ENCODE measurements at regions not wholly inside any gene's neighbourhood (a gene's known extent, or its start where the extent isn't known, plus 50 kb on each side); places are given as distances from the start of the nearest gene placed in this dataset.

DNA sequence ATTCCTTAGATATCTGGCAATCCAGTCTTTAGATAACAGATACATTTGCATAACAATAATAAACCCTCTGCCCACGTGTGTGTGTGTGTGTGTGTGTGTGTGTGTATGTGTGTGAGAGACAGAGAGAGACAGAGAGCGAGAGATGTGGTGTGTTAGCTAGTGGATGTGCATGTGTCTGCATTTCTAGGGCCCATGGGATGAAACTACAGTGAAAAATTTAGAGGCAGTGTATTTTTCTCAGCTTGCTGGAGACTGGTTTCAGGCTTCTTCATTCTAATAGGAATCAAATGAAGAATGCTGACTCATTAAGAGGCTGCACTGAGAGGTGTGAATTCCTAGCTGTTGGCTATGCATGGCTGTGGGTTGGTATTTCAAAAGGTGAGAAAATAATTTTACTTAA is 303.2 kb downstream of the LMX1A start:
- Histone ChIP-seq H3K4me3 (no peak overlapping the region), H3K36me3 (no peaks in the 10 kb centered on the region), H3K4me1 (no peaks in the 10 kb centered on the region), H3K27ac (no peak overlapping the region), H3K27me3 (peaks cover 0 to 3% (median 0%) of the 10 kb centered on the region in 4 donors), H3K9me3 (no peaks in the 10 kb centered on the region)
- DNase-seq (no peak), FAIRE-seq (no peak), ATAC-seq (no peak)
- intact Hi-C loops (cut with DNase I), result no loop called here
- TF ChIP-seq, protein P1, sequence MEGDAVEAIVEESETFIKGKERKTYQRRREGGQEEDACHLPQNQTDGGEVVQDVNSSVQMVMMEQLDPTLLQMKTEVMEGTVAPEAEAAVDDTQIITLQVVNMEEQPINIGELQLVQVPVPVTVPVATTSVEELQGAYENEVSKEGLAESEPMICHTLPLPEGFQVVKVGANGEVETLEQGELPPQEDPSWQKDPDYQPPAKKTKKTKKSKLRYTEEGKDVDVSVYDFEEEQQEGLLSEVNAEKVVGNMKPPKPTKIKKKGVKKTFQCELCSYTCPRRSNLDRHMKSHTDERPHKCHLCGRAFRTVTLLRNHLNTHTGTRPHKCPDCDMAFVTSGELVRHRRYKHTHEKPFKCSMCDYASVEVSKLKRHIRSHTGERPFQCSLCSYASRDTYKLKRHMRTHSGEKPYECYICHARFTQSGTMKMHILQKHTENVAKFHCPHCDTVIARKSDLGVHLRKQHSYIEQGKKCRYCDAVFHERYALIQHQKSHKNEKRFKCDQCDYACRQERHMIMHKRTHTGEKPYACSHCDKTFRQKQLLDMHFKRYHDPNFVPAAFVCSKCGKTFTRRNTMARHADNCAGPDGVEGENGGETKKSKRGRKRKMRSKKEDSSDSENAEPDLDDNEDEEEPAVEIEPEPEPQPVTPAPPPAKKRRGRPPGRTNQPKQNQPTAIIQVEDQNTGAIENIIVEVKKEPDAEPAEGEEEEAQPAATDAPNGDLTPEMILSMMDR (IDR thresholded peaks at IDR 0.05), result no peak
- 48 to 57% methylated on average over 2 of the region's 2 CpGs for WGBS, 2 donors

GRCh38 chr1:165052936-165053335 is 303.6 kb downstream of the LMX1A start:
- no peak for ATAC-seq
- 44 to 48% methylated on average over 4 of the region's 4 CpGs for WGBS, 2 donors
- Histone ChIP-seq H3K27me3 (peaks cover 0 to 3% (median 0%) of the 10 kb centered on the region in 4 donors), H3K27ac (no peak overlapping the region), H3K9me3 (no peaks in the 10 kb centered on the region), H3K4me1 (no peaks in the 10 kb centered on the region), H3K4me3 (no peak overlapping the region), H3K36me3 (no peaks in the 10 kb centered on the region)
- FAIRE-seq, result no peak
- no peak for DNase-seq
- intact Hi-C loops (cut with DNase I), result no loop called here
- TF ChIP-seq, protein P1 (IDR thresholded peaks at IDR 0.05), result no peak

DNA sequence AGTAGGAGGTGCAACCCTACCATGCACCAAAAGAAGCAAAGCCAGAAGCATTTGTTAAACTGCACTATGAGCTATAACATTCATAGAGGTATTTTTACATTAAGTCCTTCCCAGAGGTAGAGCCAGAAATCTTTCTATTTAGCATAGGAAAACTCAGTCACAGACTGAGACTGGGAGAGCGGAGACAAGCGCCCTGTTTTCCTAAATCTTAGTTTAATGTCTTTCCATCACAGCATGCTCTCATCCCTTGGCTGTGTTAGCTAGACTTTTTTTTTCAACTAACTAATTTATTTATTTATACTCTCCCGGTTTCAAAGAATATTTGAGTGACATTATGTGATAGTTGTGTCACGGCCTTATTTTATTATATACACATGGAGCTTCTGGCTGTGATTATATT is 304.1 kb downstream of the LMX1A start:
- ATAC-seq (no peak), FAIRE-seq (no peak), DNase-seq (no peak)
- Histone ChIP-seq H3K27me3 (peaks cover 0 to 3% (median 0%) of the 10 kb centered on the region in 4 donors), H3K4me1 (no peaks in the 10 kb centered on the region), H3K4me3 (no peak overlapping the region), H3K9me3 (no peaks in the 10 kb centered on the region), H3K27ac (no peak overlapping the region), H3K36me3 (no peaks in the 10 kb centered on the region)
- intact Hi-C loops (cut with DNase I), result no loop called here
- 69 to 80% methylated on average over 4 of the region's 4 CpGs for WGBS, 2 donors
- TF ChIP-seq, protein P1 (IDR thresholded peaks at IDR 0.05), result no peak

- ATAC-seq, result no peak
Observed at GRCh38 chr1:165050246-165050645, 306.3 kb downstream of the LMX1A start.

GRCh38 chr1:165047994-165048393 is 308.5 kb downstream of the LMX1A start:
- intact Hi-C loops (cut with DNase I), result no loop called here
- no peak for ATAC-seq
- no peak overlapping the region for H3K4me3 ChIP-seq
- no peaks in the 10 kb centered on the region for H3K9me3 ChIP-seq
- no peaks in the 10 kb centered on the region for H3K4me1 ChIP-seq
- 49 to 52% methylated on average over 10 of the region's 10 CpGs for WGBS, 2 donors
- peaks cover 0 to 3% (median 0%) of the 10 kb centered on the region in 4 donors for H3K27me3 ChIP-seq
- no peaks in the 10 kb centered on the region for H3K36me3 ChIP-seq
- H3K27ac ChIP-seq, result no peak overlapping the region
- DNase-seq, result no peak
- no peak for FAIRE-seq
- TF ChIP-seq, protein P1 (IDR thresholded peaks at IDR 0.05), result no peak

More at GRCh38 chr1:165050246-165050645, 306.3 kb downstream of the LMX1A start:
- Histone ChIP-seq H3K4me3 (no peak overlapping the region), H3K27me3 (peaks cover 0 to 3% (median 0%) of the 10 kb centered on the region in 4 donors), H3K27ac (no peak overlapping the region), H3K4me1 (no peaks in the 10 kb centered on the region), H3K36me3 (no peaks in the 10 kb centered on the region), H3K9me3 (no peaks in the 10 kb centered on the region)
- DNase-seq (no peak), FAIRE-seq (no peak)
- WGBS, 2 donors, result 60 to 65% methylated on average over 5 of the region's 5 CpGs
- intact Hi-C loops (cut with DNase I), result no loop called here
- TF ChIP-seq, protein P1 (IDR thresholded peaks at IDR 0.05), result no peak

Measured in pancreas (tissue), 10 donors.